ENCODE measurements at regions not wholly inside any gene's neighbourhood (a gene's known extent, or its start where the extent isn't known, plus 50 kb on each side); places are given as distances from the start of the nearest gene placed in this dataset.

DNA sequence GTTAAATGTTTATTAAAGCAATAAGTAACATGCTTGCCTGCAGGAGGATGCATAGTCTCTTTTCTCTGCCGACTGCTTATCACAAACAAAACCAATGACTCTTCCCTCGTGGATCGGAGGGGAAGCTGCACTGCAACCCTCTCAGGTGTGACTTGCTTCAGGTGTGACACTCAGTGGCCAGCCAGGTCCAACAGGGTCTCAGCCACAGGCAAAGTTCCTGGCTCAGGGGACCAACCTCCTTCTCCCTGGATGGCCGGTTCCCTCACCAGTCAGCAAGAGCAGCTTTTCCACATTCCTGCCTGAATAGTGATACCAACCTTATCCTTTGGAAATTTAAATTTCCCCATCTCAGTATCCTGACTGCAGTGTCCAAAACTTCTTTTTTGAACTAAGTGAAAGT lies 383.5 kb downstream of the CMPK2 start:
- no peak for DNase-seq

GRCh38 chr2:6487765-6488164 lies 377.9 kb downstream of the CMPK2 start:
- DNase-seq, result no peak

DNA sequence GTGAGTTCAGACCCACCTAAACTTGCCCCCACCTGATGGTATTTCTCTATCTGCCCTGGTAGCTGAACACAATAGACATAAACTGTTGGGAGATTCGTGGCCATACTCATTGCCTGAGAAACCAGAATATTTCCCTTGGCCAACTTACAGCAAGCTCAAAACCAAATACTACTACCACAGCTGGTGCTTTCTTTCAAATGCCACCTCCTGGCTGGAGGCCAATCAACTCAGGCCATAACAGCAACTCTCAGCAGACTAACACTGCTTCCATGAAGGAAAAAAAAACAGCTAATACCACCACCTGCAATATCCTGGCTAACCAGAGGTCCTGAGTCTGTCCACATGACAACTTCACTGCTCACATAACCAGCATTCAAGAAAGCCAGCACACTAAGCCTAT lies 373.1 kb downstream of the CMPK2 start:
- no peak for DNase-seq

GRCh38 chr2:6493266-6493665 lies 372.4 kb downstream of the CMPK2 start:
- no peak for DNase-seq

GRCh38 chr2:6493669-6494068 lies 372.0 kb downstream of the CMPK2 start:
- DNase-seq, result no peak

- no peak for DNase-seq
These were observed 370.2 kb downstream of the CMPK2 start for GRCh38 chr2:6495466-6495865.

- DNase-seq, result no peak
These were observed 369.3 kb downstream of the CMPK2 start for GRCh38 chr2:6496376-6496775.

- no peak for DNase-seq
These were observed 368.7 kb downstream of the CMPK2 start for GRCh38 chr2:6497048-6497447.

- no peak for DNase-seq
These were observed 366.9 kb downstream of the CMPK2 start for GRCh38 chr2:6498841-6499240.

DNA sequence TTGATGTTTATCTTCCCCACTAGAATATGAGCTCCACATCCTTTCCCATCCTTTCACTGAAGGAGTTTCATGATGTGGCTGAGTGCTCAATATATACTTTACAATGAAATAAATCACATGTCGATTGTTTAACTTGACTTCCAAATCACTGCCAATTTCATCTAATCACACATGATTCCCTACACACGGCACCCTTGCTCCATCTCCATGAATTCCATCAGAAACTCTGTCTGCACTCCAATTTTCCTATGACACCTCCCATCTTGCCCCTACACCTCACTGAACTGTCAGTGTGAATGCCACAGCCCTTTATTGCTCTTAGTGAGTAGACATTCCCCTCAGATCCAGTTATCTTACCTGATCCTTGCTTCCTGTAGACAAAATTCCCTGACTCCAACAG lies 366.0 kb downstream of the CMPK2 start:
- DNase-seq, result no peak

DNA sequence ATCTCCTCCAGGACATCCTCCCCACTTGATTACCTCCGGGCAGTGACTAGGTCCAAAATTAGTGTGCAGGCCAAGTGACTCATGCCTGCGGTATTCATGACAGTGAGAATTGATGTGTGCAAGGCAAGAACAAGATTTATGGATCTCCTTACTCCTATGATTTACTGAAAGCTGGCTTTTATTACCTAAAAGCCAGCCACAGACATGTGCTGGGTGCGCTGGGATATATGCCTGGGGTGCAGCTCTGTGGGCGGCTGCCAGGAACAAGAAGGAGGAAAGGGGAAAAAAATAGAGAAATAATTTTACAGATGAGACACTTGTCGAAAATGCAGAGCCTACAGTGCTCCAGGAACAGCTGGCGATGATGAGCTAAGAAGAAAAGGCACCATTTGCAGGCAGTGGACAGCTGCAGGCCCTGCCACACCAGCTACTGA lies 359.3 kb downstream of the CMPK2 start:
- no peak for DNase-seq

DNA sequence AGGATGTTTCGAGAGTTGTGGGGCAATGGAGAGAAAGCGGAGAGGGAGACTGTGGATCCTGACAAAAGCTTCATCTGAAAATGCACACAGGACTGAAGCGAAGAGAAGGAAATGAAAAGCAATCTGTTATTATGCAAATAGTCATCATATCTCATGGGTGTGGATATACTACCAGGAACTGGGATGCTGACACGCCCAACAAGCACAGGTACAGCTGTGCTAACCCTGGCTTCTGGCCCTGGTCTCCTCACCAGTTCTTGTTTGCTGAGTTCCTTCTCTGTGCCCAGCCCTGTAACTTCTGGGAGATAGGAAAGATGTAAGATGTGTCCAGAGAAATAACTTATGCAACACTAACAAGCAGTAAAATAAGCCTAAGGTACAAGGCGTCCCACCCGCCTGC lies 358.8 kb downstream of the CMPK2 start:
- DNase-seq, result no peak

GRCh38 chr2:6510532-6510931 lies 355.2 kb downstream of the CMPK2 start:
- no peak for DNase-seq

DNA sequence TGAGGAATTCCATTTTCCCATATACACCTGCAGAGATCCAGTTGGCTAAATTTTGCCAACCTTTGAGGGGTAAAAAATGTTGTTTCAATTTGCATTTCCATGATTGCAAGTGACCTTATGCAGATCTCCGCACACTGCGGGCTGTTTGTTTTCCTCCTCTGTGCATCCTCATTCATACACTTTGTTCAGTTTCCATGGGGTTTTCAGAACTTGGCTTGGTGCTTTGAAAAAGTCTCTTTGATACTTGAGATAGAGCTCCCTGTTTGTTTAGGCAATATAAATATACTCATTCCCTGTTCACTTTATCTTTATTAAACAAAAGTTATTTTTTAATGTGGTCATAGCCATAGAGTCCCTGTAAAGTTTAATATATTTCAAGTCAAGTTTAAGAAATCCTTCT lies 353.1 kb downstream of the CMPK2 start:
- DNase-seq, result no peak

- DNase-seq, result no peak
These were observed 349.0 kb downstream of the CMPK2 start for GRCh38 chr2:6516674-6517073.

- DNase-seq, result no peak
These were observed 347.3 kb downstream of the CMPK2 start for GRCh38 chr2:6518361-6518760.

DNA sequence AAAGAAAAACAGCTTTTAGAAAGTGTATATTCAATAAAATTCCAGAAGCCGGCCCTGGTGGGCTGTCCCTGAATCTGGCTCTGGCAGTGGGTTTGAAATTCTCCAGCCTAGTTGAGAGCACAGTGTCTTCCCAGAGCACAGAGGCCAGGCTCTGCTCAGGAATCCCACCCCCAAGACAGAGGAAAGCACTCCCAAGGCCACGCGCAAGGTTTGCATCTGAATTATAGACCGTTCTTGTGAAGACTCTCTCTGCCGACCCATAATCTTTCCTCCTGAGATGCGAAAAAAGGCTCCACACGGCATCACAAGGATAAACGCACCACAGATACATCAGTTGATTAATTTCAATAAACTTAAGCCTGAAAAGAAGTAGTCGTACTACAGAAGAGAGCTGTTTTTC lies 342.2 kb downstream of the CMPK2 start:
- no peak for DNase-seq

DNA sequence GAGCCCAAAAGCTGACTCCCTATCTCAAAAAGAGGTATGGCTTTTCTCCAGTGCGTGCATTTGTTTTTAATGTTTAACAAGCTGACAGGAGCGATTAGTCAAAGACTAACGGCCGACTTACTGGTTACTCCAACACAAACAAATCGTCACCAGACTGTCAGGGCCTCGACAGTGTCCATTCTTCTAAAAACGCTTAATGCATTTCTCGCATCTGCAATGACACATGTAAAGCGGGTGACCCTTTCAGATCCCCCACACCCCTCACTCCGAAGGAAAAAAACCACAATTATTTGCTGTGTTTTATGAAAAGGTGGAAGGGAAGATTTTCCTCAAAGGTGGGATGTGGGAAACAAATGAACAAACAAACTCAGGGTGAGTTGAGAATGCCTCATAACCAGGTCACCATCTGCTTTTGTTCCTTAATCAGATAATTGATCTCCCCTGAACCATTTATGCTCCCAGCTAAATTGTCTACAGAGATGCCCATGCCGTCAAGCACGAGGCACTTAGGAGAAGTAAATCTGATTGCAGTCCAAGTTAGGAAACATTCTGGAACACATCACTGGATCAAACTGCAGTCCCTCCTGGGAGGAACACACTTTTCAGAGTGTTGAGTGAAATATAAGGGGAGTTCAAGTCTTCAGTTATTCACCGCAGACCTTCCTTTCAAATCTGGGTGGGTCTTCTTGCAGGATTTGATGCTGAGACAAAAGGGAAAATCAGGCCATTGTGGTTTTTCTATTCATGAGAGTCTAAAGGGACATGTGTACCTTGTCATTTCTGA lies 340.8 kb downstream of the CMPK2 start:
- no peak for DNase-seq

DNA sequence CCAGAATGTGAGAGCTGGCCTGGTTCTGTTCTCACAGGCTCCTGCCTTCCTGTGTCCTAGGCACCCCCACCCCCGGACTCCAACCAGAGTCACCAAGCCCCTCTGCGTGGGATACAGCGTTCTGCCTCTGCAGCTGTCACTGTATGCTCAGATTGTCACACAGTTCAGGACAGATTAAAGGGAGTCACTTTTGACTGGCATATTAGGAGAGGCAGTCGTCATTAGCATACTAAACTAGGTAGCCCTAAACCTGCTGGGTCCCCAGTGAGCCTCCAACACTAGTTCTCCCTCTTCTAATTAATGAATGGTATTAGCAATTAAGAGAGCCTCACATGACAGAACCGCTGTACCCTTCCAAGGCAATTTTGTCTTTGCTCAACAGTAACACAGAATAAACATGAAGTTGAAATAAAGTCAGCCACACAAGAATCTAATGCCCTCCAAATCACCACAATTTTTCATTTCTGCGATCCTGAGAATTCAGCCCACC lies 340.2 kb downstream of the CMPK2 start:
- DNase-seq, result no peak

DNA sequence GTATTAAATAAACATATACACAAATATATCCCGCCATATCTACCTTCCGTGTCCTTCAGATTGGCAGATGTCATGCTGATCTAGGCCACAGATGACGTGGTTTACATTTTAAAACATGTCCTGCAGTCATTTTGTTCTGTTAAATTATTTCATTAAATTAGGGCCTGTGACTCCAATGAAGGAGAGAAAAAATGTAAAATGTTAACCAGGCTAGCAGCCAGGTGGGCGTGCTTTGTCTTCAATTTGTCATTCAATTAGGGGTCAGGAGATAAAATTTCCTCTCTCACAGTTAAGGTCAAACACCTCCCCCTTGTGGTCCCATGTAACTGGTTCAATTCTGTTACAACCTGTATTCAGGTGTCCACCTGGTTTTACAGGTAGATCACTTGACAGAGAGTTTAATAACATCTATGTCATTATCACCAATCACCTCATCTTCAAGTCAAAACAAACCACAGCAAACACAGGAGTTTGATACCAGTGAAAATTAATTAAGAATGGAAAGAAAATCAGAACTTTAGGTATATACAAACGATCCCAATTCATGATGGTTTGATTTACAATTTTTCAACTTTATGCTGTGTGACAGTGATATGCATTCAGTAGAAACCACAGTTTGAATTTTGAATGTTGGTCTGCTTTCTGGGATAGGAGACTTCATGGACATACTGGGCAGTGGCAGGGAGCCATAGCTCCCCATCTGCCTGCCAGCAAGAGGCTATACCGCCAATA lies 339.4 kb downstream of the CMPK2 start:
- no peak for DNase-seq

- DNase-seq, result no peak
These were observed 334.4 kb downstream of the CMPK2 start for GRCh38 chr2:6531304-6531703.

GRCh38 chr2:6535572-6535971 lies 330.1 kb downstream of the CMPK2 start:
- DNase-seq, result no peak

DNA sequence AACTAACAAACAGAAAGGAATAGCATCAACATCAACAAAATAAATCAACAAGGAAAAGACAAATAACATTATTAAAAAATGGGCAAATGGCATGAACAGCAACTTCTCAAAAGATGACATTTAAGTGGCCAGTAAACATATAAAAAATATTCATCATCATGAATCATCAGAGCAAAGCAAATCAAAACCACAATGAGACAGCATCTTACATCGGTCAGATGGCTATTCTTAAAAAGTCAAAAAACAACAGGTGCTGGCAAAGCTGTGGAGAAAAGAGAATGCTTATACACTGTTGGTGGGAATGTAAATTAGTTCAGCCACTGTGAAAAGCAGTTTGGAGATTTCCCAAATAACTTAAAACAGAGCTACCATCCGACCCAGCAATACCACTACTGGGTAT lies 327.1 kb downstream of the CMPK2 start:
- DNase-seq, result no peak

DNA sequence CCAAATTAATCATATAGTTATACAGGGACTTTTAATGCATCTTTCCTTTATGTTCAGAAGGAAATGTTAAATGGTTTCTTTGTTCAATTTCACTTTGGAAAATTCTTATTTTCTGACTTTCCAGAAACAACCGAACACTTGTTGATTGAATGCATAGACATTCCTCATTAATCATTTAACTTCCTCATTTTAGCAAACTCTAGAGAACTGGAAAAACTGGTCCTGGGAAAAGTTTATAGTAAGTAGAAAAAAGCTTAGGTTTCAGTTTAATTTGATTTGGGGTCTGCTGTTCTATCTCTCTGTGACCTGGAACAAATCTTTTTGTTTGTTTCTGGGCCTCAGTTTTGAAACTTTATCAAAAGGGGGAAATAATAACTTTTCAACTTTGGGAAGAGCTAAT lies 320.4 kb downstream of the CMPK2 start:
- no peak for DNase-seq

Measured in GOT3 (cell line).